Natural killer cell treated with Interleukin-12 subunit alpha and Interleukin-12 subunit beta and Interleukin-15 and Interleukin-18, amount 100 ng/mL, for 72 hours (primary cell): ENCODE measurements at regions not wholly inside any gene's neighbourhood (a gene's known extent, or its start where the extent isn't known, plus 50 kb on each side); places are given as distances from the start of the nearest gene placed in this dataset.

Source experiments
- ATAC-seq, 2 donors: fragments of 150-1000 bp; cut with Tn5 transposase in 1 of 2; sonication (Bioruptor Pico), chemical (Tn5 transposase) in 1 of 2; 2 replicates each; pipeline ENCODE4 v1.10.0; 2021
- DNase-seq: peaks from one replicate; pipeline ENCODE4 v3.0.0; 2022; ENCODE audit warnings: low spot score
- H3K27ac Mint-ChIP-seq, 2 donors: 1 replicate in 1 of 2; 2 replicates in 1 of 2; pipeline ENCODE4 v1.8.0; 2022; ENCODE audit warnings: mixed read lengths in 2 of 2, mild to moderate bottlenecking in 1 of 2, moderate library complexity in 1 of 2
- H3K27me3 Mint-ChIP-seq, 2 donors: 1 replicate in 1 of 2; 2 replicates in 1 of 2; pipeline ENCODE4 v1.8.0; 2022; ENCODE audit warnings: mixed read lengths in 2 of 2
- H3K36me3 Mint-ChIP-seq: one replicate; pipeline ENCODE4 v1.8.0; 2022; ENCODE audit warnings: mixed read lengths
- H3K4me1 Mint-ChIP-seq, 2 donors: 1 replicate in 1 of 2; 2 replicates in 1 of 2; pipeline ENCODE4 v1.8.0; 2022; ENCODE audit warnings: low read depth in 2 of 2, mixed read lengths in 2 of 2, mild to moderate bottlenecking in 1 of 2
- H3K4me3 Mint-ChIP-seq: one replicate; pipeline ENCODE4 v1.8.0; 2022; ENCODE audit warnings: mixed read lengths
- H3K9me3 Mint-ChIP-seq: 2 replicates; pipeline ENCODE4 v1.8.0; 2022; ENCODE audit warnings: mixed read lengths

DNA sequence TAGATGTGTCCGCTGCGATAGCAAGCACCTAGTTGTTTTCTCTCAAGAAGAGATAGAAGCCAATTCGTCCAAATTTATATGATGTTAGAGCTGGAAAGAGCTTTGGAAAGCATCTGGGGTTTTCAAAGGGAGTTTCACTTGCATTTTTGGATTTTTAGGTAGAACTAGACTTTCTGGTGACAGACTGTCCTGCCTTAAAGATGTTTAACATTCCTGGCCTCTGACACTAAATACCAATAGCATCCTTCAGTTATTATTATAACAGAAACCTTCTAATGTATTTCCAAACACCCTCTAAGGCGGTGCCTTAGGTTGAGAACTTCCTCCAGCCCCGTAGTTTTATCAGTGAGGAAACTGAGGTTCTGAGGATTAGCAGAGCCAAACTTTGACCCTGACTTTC is 305.3 kb downstream of the SATB1 start:
- H3K36me3 Mint-ChIP-seq: no peaks in the 10 kb centered on the region
- peaks cover 0 to 17% of the 10 kb centered on the region in 2 donors for H3K27me3 Mint-ChIP-seq
- no peak for ATAC-seq
- no peak overlapping the region for H3K27ac Mint-ChIP-seq
- H3K4me1 Mint-ChIP-seq: no peaks in the 10 kb centered on the region
- no peak for DNase-seq
- H3K4me3 Mint-ChIP-seq: no peak overlapping the region
- H3K9me3 Mint-ChIP-seq: no peaks in the 10 kb centered on the region

DNA sequence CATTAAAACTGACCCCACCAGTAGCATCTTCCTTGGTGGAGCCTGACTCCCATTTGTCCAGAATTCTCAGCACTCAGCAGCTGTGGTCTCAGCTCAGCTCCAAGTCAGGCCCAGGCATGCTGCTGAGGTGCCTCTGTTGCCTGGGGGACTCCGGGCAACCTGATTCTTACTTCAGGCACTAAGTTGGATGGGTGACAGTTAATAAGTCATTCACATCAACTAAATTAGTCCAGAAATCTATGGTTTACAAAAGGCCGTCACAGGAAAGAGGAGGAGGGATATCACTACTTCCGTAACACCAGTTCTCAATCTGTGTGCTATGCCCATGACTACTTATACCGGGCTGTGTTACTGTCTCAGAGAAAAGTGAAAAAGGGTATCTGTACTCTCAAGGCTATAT is 310.2 kb downstream of the SATB1 start:
- DNase-seq: no peak
- Mint-ChIP-seq H3K27ac (no peak overlapping the region), H3K4me3 (no peak overlapping the region), H3K4me1 (peaks cover 5 to 9% of the 10 kb centered on the region in 2 donors), H3K27me3 (peaks cover 0 to 4% of the 10 kb centered on the region in 2 donors), H3K36me3 (no peaks in the 10 kb centered on the region), H3K9me3 (no peaks in the 10 kb centered on the region)
- ATAC-seq: no peak

DNA sequence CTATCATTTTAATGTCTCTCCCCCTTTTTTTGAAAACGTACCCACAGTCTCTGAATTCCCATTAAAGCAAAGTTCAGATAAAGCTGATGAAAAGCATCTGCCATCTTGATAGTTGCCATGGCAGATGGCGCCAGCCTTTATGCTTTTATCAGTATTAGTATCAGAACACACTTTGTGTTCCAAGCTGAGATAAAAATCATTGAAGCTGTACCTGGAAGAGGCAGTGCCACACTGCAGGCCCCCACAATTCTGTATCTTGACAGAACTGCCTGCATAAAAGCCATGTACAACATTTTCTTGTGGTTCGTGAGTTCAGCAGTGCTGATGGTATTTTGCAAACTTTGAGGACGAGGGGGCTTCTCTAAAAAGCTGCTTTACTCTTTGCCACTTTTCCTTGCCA is 311.7 kb downstream of the SATB1 start:
- no peak for DNase-seq
- no peak for ATAC-seq
- Mint-ChIP-seq H3K27ac (no peak overlapping the region), H3K36me3 (no peaks in the 10 kb centered on the region), H3K4me3 (no peak overlapping the region), H3K9me3 (no peaks in the 10 kb centered on the region), H3K4me1 (peaks cover 5 to 9% of the 10 kb centered on the region in 2 donors), H3K27me3 (peaks cover 0 to under 1% of the 10 kb centered on the region in 2 donors)

GRCh38 chr3:18112674-18113375 is 312.3 kb downstream of the SATB1 start:
- Mint-ChIP-seq H3K27ac (no peak overlapping the region), H3K4me1 (peaks cover 5 to 9% of the 10 kb centered on the region in 2 donors), H3K9me3 (no peaks in the 10 kb centered on the region), H3K27me3 (peaks cover 4 to 6% of the 10 kb centered on the region in 2 donors), H3K4me3 (no peak overlapping the region), H3K36me3 (no peaks in the 10 kb centered on the region)
- no peak for DNase-seq
- no peak for ATAC-seq

DNA sequence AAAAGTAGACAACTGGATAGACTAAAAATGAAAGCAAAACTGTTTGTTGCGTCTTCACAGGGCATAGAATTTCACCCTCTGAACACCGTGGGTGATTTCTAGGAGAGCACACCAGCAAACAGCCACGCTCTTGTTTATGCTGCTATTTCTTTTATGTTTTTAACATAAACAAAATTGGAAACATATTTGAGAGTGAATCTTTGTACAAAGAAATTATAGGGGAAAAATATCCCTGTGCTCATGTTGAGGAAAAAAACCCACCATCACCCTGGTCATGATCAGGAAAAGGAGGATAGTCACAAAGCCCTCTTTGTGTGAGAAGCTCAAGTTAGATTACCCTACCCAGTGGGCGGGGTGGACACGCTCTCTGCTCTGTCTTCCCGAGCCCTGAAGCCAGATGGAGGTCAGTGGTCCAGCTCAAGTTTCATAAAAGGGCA is 313.3 kb downstream of the SATB1 start:
- H3K27ac Mint-ChIP-seq: peak overlapping the region; percentile 23 to 42
- no peaks in the 10 kb centered on the region for H3K9me3 Mint-ChIP-seq
- H3K4me3 Mint-ChIP-seq: peak overlapping the region; percentile 56
- peaks cover 4 to 8% of the 10 kb centered on the region in 2 donors for H3K27me3 Mint-ChIP-seq
- ATAC-seq: peak in 1 of 2 donors; percentile 66
- no peaks in the 10 kb centered on the region for H3K36me3 Mint-ChIP-seq
- H3K4me1 Mint-ChIP-seq: peaks cover 5 to 9% of the 10 kb centered on the region in 2 donors
- DNase-seq: no peak

DNA sequence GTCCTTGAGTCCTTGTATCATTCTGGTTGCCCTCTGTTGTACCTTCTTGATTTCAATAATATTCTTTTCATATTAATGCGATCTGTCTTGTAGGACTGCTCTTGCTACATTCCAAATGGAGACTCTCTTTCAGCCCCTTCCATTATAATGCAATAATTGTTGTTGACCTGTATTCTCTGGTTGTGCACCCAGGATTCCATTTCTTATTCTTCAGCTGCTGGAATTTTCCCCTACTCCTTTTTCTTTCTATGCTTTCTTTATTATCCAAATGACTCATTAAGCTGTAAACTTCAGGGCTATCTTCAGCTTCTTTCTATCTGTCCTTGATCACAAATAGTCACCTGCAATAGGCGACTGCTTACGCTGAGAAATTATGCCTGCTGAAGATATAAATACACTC is 321.5 kb downstream of the SATB1 start:
- H3K27ac Mint-ChIP-seq: no peak overlapping the region
- no peak overlapping the region for H3K4me3 Mint-ChIP-seq
- no peak for ATAC-seq

GRCh38 chr3:18100121-18100520 is 325.0 kb downstream of the SATB1 start:
- Mint-ChIP-seq H3K9me3 (peaks cover 7% of the 10 kb centered on the region), H3K36me3 (peaks cover 6% of the 10 kb centered on the region), H3K27ac (no peak overlapping the region), H3K4me1 (peaks cover 0 to 4% of the 10 kb centered on the region in 2 donors), H3K4me3 (no peak overlapping the region), H3K27me3 (peaks cover 14 to 22% of the 10 kb centered on the region in 2 donors)
- no peak for DNase-seq
- ATAC-seq: no peak

More for the DNA sequence above, 321.5 kb downstream of the SATB1 start:
- peaks cover 12 to 23% of the 10 kb centered on the region in 2 donors for H3K27me3 Mint-ChIP-seq
- no peaks in the 10 kb centered on the region for H3K9me3 Mint-ChIP-seq
- H3K4me1 Mint-ChIP-seq: peaks cover 0 to 4% of the 10 kb centered on the region in 2 donors
- DNase-seq: no peak
- no peaks in the 10 kb centered on the region for H3K36me3 Mint-ChIP-seq

- Mint-ChIP-seq H3K36me3 (peaks cover 6% of the 10 kb centered on the region), H3K27ac (no peak overlapping the region), H3K4me1 (peaks cover 0 to 4% of the 10 kb centered on the region in 2 donors), H3K27me3 (peaks cover 11 to 20% of the 10 kb centered on the region in 2 donors), H3K9me3 (peaks cover 7% of the 10 kb centered on the region), H3K4me3 (no peak overlapping the region)
- DNase-seq (no peak), ATAC-seq (no peak)
These were observed 325.5 kb downstream of the SATB1 start for GRCh38 chr3:18099611-18100010.

DNA sequence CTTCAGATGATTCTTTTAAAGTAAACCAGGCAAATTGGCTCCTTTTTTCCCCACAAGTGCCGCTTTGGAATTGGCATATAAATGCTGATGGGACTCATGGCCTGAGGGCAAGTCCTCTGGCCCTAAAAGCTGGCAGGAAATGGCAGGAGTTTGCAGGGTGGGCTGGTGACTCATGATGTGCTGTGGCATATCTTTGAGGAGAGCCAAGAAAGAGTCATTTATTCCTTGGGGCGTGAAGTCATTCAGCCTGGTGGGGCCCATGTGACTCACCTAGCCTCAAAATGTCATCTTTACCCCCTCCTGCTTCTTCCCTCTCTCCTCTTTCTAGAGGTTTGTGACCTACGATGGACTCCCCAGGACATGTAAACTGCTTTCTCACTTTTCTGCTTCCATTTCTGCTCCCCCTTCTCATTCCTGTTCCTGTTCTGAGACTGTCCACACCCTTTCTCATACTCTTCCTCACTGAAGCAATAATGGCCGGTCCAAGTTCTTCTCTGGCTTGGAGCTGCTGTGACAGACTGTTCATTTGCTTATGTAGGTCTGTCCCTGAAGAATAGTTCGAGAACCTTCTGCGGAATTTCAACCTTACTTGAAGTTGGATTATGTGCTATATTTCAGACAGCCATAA is 326.1 kb downstream of the SATB1 start:
- ATAC-seq (peak; percentile 62 to 70), DNase-seq (no peak)
- peaks cover 6 to 14% of the 10 kb centered on the region in 2 donors for H3K27me3 Mint-ChIP-seq
- H3K27ac Mint-ChIP-seq: no peak overlapping the region
- no peak overlapping the region for H3K4me3 Mint-ChIP-seq
- peaks cover 7% of the 10 kb centered on the region for H3K9me3 Mint-ChIP-seq
- peaks cover 0 to 4% of the 10 kb centered on the region in 2 donors for H3K4me1 Mint-ChIP-seq
- peaks cover 6% of the 10 kb centered on the region for H3K36me3 Mint-ChIP-seq

- Mint-ChIP-seq H3K36me3 (peaks cover 6% of the 10 kb centered on the region), H3K4me1 (peaks cover 0 to 4% of the 10 kb centered on the region in 2 donors), H3K27ac (no peak overlapping the region), H3K27me3 (peaks cover 6 to 8% of the 10 kb centered on the region in 2 donors), H3K9me3 (peaks cover 7% of the 10 kb centered on the region), H3K4me3 (no peak overlapping the region)
- DNase-seq: no peak
- no peak for ATAC-seq
These were observed 327.1 kb downstream of the SATB1 start for GRCh38 chr3:18097989-18098388.

- Mint-ChIP-seq H3K4me3 (no peak overlapping the region), H3K27ac (no peak overlapping the region), H3K36me3 (peaks cover 6% of the 10 kb centered on the region), H3K4me1 (peaks cover 0 to 4% of the 10 kb centered on the region in 2 donors), H3K9me3 (peaks cover 7% of the 10 kb centered on the region), H3K27me3 (peaks cover 9 to 13% of the 10 kb centered on the region in 2 donors)
- ATAC-seq (no peak), DNase-seq (no peak)
These were observed 327.7 kb downstream of the SATB1 start for GRCh38 chr3:18097473-18097872.

- Mint-ChIP-seq H3K27ac (no peak overlapping the region), H3K9me3 (peaks cover 5% of the 10 kb centered on the region), H3K4me1 (peaks cover 4% of the 10 kb centered on the region in 2 donors), H3K27me3 (peaks cover 9 to 13% of the 10 kb centered on the region in 2 donors), H3K36me3 (peaks cover 4% of the 10 kb centered on the region), H3K4me3 (no peak overlapping the region)
- no peak for DNase-seq
- ATAC-seq: no peak
These were observed 332.4 kb downstream of the SATB1 start for GRCh38 chr3:18092726-18093125.

DNA sequence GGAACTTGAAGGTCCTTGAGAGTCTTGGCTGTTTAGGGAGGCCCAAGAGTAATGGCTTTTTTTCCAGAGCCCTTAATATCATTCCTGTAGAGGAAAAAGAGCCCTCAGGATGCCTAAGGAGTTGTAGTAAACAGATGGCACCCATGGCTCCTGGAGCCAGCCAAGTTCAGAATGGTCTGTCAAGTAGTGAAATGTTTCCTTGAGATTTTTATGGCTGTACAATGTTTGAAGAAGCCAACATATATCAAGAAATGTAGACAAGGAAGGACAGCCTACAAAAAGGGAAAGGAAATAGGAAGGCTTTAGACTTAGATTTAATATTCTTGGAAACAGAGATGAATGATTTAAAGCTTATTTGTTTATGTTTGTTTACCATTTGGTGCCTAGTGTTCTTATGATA is 334.8 kb downstream of the SATB1 start:
- Mint-ChIP-seq H3K4me1 (peaks cover 5 to 6% of the 10 kb centered on the region in 2 donors), H3K9me3 (no peaks in the 10 kb centered on the region), H3K27ac (no peak overlapping the region), H3K4me3 (no peak overlapping the region), H3K36me3 (no peaks in the 10 kb centered on the region), H3K27me3 (peaks cover 4 to 9% of the 10 kb centered on the region in 2 donors)
- DNase-seq (no peak), ATAC-seq (no peak)

DNA sequence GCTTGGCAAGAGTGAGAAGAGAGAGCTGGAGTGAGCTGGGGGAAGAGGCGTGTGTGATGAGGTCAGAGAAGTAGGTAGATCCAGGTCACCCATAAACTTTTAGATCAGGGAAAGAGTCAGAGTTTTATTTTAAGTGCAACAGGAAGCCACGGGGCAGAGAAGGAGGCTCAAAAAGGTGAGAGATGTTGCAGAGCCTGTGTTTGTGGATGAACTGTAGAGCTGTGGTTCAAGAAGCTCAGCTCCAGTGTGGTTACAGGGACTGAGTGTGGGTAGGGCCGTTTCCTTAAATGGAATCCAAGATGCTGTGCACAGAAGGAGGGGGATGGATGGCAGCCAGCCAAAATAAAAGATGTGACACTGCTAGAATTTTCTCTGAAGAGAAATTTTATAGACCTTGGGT is 337.2 kb downstream of the SATB1 start:
- Mint-ChIP-seq H3K4me1 (peaks cover 5 to 6% of the 10 kb centered on the region in 2 donors), H3K9me3 (no peaks in the 10 kb centered on the region)

More for the DNA sequence above, 337.2 kb downstream of the SATB1 start:
- ATAC-seq (peak in 1 of 2 donors; percentile 64), DNase-seq (no peak)
- Mint-ChIP-seq H3K27me3 (peaks cover 7 to 13% of the 10 kb centered on the region in 2 donors), H3K27ac (no peak overlapping the region), H3K4me3 (no peak overlapping the region), H3K36me3 (no peaks in the 10 kb centered on the region)
